ENCODE measurements at regions not wholly inside any gene's neighbourhood (a gene's known extent, or its start where the extent isn't known, plus 50 kb on each side); places are given as distances from the start of the nearest gene placed in this dataset.

DNA sequence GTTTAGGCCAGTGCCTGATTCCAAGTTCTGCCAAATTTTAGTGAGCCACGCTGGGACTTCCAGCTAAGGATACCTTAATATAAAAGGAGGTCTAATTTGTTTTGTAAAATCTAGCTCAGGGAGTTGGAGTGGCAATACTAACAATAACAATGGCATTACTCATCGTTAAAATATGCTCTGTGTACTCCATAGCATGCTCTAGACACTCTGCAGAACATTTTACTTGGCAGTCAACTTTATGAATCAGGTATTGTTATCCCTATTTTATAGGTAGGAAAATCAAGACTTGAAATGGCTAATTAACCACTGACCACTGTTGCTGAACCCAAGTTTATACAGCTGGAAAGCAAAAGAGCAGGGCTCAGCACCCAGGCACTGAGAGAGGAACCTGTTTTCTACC is 485.0 kb upstream of the KIRREL3 start (continued):
- no peak for TF ChIP-seq ZSCAN18 (CRISPR knock-in tag; IDR thresholded peaks at IDR 0.05)
- no peak for TF ChIP-seq ZNF671 (CRISPR knock-in tag; IDR thresholded peaks at IDR 0.05)
- no peak for TF ChIP-seq ATF3 (CRISPR knock-in tag; conservative IDR thresholded peaks at IDR 0.05)
- TF ChIP-seq NFYB (CRISPR knock-in tag; conservative IDR thresholded peaks at IDR 0.05; ENCODE audit: low read depth): no peak
- TF ChIP-seq, protein P1, sequence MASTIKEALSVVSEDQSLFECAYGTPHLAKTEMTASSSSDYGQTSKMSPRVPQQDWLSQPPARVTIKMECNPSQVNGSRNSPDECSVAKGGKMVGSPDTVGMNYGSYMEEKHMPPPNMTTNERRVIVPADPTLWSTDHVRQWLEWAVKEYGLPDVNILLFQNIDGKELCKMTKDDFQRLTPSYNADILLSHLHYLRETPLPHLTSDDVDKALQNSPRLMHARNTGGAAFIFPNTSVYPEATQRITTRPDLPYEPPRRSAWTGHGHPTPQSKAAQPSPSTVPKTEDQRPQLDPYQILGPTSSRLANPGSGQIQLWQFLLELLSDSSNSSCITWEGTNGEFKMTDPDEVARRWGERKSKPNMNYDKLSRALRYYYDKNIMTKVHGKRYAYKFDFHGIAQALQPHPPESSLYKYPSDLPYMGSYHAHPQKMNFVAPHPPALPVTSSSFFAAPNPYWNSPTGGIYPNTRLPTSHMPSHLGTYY (CRISPR knock-in tag; IDR thresholded peaks at IDR 0.05): no peak

- no peaks in the 10 kb centered on the region for H3K36me3 Mint-ChIP-seq
- ATAC-seq (no peak), DNase-seq (ENCODE audit: low spot score) (no peak)
- H3K4me3 Mint-ChIP-seq: no peak overlapping the region
- POLR2A ChIA-PET: no interaction called here
- H3K27me3 Mint-ChIP-seq (ENCODE audit: low read depth): no peaks in the 10 kb centered on the region
- H3K27ac Mint-ChIP-seq: no peak overlapping the region
- no peaks in the 10 kb centered on the region for H3K9me3 Mint-ChIP-seq
- CTCF ChIA-PET: interaction anchor here (1.6 kb wide), 1 partner anchor 12 kb away, joined by 8 read pairs; no protein-coding TSS in a partner anchor
- no peaks in the 10 kb centered on the region for H3K4me1 Mint-ChIP-seq
- TF ChIP-seq ZNF263 (CRISPR knock-in tag; IDR thresholded peaks at IDR 0.05; ENCODE audit: low read depth): no peak
Measured at GRCh38 chr11:127481391-127481790, 480.8 kb upstream of the KIRREL3 start.

DNA sequence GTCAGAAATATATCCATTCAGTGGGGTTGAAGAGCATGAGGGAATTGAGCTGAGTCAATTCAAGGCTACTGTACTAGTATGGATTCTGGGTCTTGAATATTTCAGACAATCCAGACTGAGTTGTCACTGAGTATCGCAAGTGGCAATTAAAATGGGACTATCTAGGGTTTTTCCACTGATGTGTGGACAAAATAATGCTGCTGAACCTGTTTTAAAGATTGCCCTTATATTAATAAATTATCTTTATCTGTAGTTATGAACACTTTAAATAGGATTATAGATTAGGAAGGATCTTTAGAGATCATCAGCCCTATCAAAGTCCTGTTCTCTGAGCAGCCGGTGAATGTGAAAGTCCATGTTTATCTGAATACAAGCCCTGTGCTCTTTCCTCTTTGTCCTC is 478.3 kb upstream of the KIRREL3 start:
- no peak for ATAC-seq
- POLR2A ChIA-PET: no interaction called here
- TF ChIP-seq KAT7 (CRISPR knock-in tag; IDR thresholded peaks at IDR 0.05; ENCODE audit: borderline replicate concordance) (no peak), NR2C2 (CRISPR knock-in tag; IDR thresholded peaks at IDR 0.05) (no peak), TCF7 (CRISPR knock-in tag; IDR thresholded peaks at IDR 0.05; ENCODE audit: low read depth) (no peak), HMGA2 (CRISPR knock-in tag; IDR thresholded peaks at IDR 0.05) (no peak), ATF1 (CRISPR knock-in tag; IDR thresholded peaks at IDR 0.05) (no peak), SMAD4 (CRISPR knock-in tag; IDR thresholded peaks at IDR 0.05) (no peak), ZBTB21 (CRISPR knock-in tag; IDR thresholded peaks at IDR 0.05; ENCODE audit: borderline replicate concordance) (no peak)
- TF ChIP-seq, protein P2, sequence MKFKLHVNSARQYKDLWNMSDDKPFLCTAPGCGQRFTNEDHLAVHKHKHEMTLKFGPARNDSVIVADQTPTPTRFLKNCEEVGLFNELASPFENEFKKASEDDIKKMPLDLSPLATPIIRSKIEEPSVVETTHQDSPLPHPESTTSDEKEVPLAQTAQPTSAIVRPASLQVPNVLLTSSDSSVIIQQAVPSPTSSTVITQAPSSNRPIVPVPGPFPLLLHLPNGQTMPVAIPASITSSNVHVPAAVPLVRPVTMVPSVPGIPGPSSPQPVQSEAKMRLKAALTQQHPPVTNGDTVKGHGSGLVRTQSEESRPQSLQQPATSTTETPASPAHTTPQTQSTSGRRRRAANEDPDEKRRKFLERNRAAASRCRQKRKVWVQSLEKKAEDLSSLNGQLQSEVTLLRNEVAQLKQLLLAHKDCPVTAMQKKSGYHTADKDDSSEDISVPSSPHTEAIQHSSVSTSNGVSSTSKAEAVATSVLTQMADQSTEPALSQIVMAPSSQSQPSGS (CRISPR knock-in tag; IDR thresholded peaks at IDR 0.05; ENCODE audit: borderline replicate concordance, low read depth): no peak
- TF ChIP-seq, protein P3, sequence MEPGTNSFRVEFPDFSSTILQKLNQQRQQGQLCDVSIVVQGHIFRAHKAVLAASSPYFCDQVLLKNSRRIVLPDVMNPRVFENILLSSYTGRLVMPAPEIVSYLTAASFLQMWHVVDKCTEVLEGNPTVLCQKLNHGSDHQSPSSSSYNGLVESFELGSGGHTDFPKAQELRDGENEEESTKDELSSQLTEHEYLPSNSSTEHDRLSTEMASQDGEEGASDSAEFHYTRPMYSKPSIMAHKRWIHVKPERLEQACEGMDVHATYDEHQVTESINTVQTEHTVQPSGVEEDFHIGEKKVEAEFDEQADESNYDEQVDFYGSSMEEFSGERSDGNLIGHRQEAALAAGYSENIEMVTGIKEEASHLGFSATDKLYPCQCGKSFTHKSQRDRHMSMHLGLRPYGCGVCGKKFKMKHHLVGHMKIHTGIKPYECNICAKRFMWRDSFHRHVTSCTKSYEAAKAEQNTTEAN (CRISPR knock-in tag; IDR thresholded peaks at IDR 0.05): no peak
- no peaks in the 10 kb centered on the region for H3K36me3 Mint-ChIP-seq
- no peak for DNase-seq (ENCODE audit: low spot score)
- no peaks in the 10 kb centered on the region for H3K27me3 Mint-ChIP-seq (ENCODE audit: low read depth)
- H3K27ac Mint-ChIP-seq: no peak overlapping the region
- no peaks in the 10 kb centered on the region for H3K9me3 Mint-ChIP-seq
- no peak overlapping the region for H3K4me3 Mint-ChIP-seq
- peaks cover 4% of the 10 kb centered on the region; the same call in 1 of the 2 replicates for H3K4me1 Mint-ChIP-seq
- CTCF ChIA-PET: no interaction called here

DNA sequence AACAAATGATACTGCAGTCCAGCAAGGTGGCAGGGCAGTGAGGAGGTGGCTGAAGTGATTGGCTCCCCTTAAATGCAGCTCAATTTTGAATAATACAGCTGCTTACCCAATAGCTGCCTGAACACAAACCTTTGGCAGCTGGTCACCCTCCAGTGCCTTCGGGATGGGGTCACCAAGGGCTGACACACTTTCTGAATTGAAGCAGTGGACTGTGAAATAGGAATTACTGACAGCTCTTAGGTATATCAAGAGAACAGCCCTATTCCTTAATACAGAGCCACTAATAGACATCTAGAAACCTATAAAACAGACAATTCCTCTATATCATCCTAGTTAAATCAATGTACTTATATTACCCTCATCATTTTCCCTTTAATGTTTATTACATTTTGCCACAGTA is 474.2 kb upstream of the KIRREL3 start:
- H3K4me3 Mint-ChIP-seq: no peak overlapping the region
- ChIA-PET POLR2A (no interaction called here), CTCF (interaction anchor here (1.1 kb wide), 1 partner anchor 18 kb away, joined by 5 read pairs; no protein-coding TSS in a partner anchor)
- ATAC-seq (no peak), DNase-seq (ENCODE audit: low spot score) (no peak)
- no peak overlapping the region for H3K27ac Mint-ChIP-seq
- no peaks in the 10 kb centered on the region for H3K27me3 Mint-ChIP-seq (ENCODE audit: low read depth)
- H3K36me3 Mint-ChIP-seq: no peaks in the 10 kb centered on the region
- peaks cover 4% of the 10 kb centered on the region; the same call in 1 of the 2 replicates for H3K4me1 Mint-ChIP-seq
- no peaks in the 10 kb centered on the region for H3K9me3 Mint-ChIP-seq
- no peak for TF ChIP-seq ZNF232 (CRISPR knock-in tag; IDR thresholded peaks at IDR 0.05)
- TF ChIP-seq JUN (CRISPR knock-in tag; IDR thresholded peaks at IDR 0.05): no peak
- no peak for TF ChIP-seq EMX1 (CRISPR knock-in tag; IDR thresholded peaks at IDR 0.05)
- TF ChIP-seq ZSCAN18 (CRISPR knock-in tag; IDR thresholded peaks at IDR 0.05): no peak
- TF ChIP-seq GTF2I (CRISPR knock-in tag; conservative IDR thresholded peaks at IDR 0.05): no peak
- no peak for TF ChIP-seq NFYB (CRISPR knock-in tag; conservative IDR thresholded peaks at IDR 0.05; ENCODE audit: low read depth)
- no peak for TF ChIP-seq ZMAT4 (CRISPR knock-in tag; IDR thresholded peaks at IDR 0.05)
- TF ChIP-seq, protein P4, sequence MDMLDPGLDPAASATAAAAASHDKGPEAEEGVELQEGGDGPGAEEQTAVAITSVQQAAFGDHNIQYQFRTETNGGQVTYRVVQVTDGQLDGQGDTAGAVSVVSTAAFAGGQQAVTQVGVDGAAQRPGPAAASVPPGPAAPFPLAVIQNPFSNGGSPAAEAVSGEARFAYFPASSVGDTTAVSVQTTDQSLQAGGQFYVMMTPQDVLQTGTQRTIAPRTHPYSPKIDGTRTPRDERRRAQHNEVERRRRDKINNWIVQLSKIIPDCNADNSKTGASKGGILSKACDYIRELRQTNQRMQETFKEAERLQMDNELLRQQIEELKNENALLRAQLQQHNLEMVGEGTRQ (CRISPR knock-in tag; IDR thresholded peaks at IDR 0.05): no peak
- TF ChIP-seq SMAD3 (CRISPR knock-in tag; IDR thresholded peaks at IDR 0.05; ENCODE audit: borderline replicate concordance): no peak
- no peak for TF ChIP-seq ZNF219 (CRISPR knock-in tag; IDR thresholded peaks at IDR 0.05; ENCODE audit: borderline replicate concordance)

All from WTC11 (cell line).